Body of pancreas (tissue), 4 donors: ENCODE measurements at regions not wholly inside any gene's neighbourhood (a gene's known extent, or its start where the extent isn't known, plus 50 kb on each side); places are given as distances from the start of the nearest gene placed in this dataset.

Source experiments
- POLR2A ChIP-seq, 3 donors: fragments of 450-650 bp; IDR thresholded peaks; one replicate each; pipeline ENCODE4 v1.6.1; 2016; ENCODE audit warnings: antibody characterized with exemption in 3 of 3, mild to moderate bottlenecking in 2 of 3
- TF ChIP-seq, protein P1 (sequence below), 7 experiments: fragments of 450-650 bp in 4 of 7; fragments of 200-600 bp in 3 of 7; sonication (generic) in 3 of 7; IDR thresholded peaks; one replicate each; pipeline ENCODE4 v1.5.1; 2016 to 2019; ENCODE audit warnings: antibody characterized with exemption in 7 of 7

DNA sequence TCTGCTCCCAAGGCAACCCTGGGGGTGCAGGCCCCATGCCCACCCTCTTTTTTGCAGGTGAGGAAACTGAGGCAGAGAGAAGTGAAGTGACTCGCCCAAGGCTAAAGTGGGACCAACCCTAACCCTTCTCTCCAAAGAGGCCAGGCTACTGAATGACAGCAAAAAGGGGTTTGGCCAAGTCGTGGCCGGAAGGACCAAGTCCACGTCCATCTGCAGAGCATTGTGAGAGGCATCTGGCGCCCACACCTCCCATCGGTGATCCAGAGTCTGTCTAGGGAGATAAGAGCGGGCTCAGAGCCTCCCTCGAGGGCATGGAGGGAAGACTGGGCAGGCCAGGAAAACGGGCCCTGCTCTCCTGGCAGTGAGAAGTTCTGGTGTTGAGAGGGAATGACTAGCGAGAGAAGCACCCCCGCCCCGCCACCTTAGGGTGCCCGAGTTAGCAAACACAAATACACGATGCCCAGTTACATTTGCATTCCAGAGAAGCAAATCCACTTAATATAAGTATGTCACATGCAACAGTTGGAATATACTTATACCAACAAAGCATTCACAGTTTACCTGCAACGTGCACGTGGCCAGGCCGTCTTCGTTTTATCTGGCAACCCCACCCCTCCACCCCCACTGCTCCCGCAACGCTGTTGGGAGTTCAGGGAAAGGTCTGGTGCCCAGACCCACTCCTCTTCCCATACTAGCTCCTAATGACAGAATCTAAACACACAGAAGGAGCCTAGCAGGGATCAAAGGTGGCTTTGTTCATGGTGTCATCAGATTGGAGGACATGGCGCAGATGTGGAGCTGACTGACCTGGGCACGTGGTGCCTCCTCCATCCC, 124.9 kb downstream of the OAT start:
- no peak for TF ChIP-seq POLR2A (IDR thresholded peaks at IDR 0.05)
- TF ChIP-seq, protein P1, sequence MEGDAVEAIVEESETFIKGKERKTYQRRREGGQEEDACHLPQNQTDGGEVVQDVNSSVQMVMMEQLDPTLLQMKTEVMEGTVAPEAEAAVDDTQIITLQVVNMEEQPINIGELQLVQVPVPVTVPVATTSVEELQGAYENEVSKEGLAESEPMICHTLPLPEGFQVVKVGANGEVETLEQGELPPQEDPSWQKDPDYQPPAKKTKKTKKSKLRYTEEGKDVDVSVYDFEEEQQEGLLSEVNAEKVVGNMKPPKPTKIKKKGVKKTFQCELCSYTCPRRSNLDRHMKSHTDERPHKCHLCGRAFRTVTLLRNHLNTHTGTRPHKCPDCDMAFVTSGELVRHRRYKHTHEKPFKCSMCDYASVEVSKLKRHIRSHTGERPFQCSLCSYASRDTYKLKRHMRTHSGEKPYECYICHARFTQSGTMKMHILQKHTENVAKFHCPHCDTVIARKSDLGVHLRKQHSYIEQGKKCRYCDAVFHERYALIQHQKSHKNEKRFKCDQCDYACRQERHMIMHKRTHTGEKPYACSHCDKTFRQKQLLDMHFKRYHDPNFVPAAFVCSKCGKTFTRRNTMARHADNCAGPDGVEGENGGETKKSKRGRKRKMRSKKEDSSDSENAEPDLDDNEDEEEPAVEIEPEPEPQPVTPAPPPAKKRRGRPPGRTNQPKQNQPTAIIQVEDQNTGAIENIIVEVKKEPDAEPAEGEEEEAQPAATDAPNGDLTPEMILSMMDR (IDR thresholded peaks at IDR 0.05) = no peak
